GM12891 (cell line): ENCODE measurements at regions not wholly inside any gene's neighbourhood (a gene's known extent, or its start where the extent isn't known, plus 50 kb on each side); places are given as distances from the start of the nearest gene placed in this dataset.

Experiments
- PAX5 ChIP-seq: IDR thresholded peaks from 2 replicates; pipeline ENCODE4 v1.6.1; 2011; ENCODE audit warnings: low read length, moderate library complexity, mild to moderate bottlenecking; ENCODE audit not compliant: insufficient read depth, severe bottlenecking
- POLR2A ChIP-seq: IDR thresholded peaks from 2 replicates; pipeline ENCODE4 v1.6.1; 2011; ENCODE audit warnings: low read depth, low read length, control low read depth
- POLR2AphosphoS5 ChIP-seq: IDR thresholded peaks from 2 replicates; pipeline ENCODE4 v1.6.1; 2011; ENCODE audit warnings: low read depth, low read length, control low read depth
- POU2F2 ChIP-seq: IDR thresholded peaks from 2 replicates; pipeline ENCODE4 v1.6.1; 2011; ENCODE audit warnings: low read depth, mild to moderate bottlenecking, control low read depth, low read length, moderate library complexity
- TAF1 ChIP-seq: IDR thresholded peaks from 2 replicates; pipeline ENCODE4 v1.6.1; 2011; ENCODE audit warnings: low read depth, low read length, control low read depth

DNA sequence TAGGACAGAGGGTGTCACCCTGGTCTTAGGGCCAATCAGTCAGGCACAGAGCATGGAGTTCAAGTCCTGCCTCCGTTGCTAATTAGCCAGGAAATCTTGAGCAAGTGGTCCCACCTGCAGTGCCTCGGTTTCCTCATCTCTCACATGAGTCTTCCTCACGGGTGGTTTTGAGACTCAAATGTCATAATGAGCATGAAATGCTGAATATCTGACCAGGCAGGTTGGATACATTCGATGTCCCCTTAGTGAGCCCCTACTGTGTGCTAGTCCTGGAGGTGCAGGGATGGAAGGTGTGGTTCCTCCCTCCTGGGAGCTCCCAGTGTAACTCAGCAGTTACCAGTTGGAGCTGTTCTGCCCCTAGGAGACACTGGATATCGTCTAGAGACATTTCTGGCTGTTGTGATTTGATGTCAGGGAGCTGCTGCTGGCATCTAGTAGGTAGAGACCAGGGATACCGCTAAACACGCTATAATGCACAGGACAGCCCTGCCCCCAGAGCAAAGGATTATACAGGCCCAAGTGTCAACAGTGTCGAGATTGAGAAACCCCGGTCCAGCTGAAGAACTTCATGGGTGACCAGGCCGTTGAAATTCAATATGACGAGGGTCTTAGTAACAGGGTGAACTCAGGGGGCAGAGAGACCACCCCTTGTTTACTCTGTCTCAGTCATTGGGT, 118.5 kb upstream of the TWIST2 start:
- no peak for TF ChIP-seq POLR2A
- no peak for TF ChIP-seq POLR2AphosphoS5
- no peak for TF ChIP-seq PAX5
- no peak for TF ChIP-seq TAF1
- no peak for TF ChIP-seq POU2F2
